Right cardiac atrium (tissue), 5 donors: ENCODE measurements at regions not wholly inside any gene's neighbourhood (a gene's known extent, or its start where the extent isn't known, plus 50 kb on each side); places are given as distances from the start of the nearest gene placed in this dataset.

Source experiments
- ATAC-seq, 2 donors: fragments of 200-7000 bp; cut with Tn5 transposase; one replicate each; pipeline versions ENCODE4 v1.8.0 to v1.9.1; 2020; ENCODE audit warnings: moderate library complexity in 2 of 2, mild to moderate bottlenecking in 1 of 2
- DNase-seq, 3 donors: peaks; one replicate each; pipeline ENCODE4 v3.0.0-alpha.2; 2020
- H3K27ac ChIP-seq: one replicate; pipeline ENCODE4 v1.5.1; 2013; ENCODE audit warnings: mild to moderate bottlenecking, low read length, control low read depth, moderate library complexity
- H3K27me3 ChIP-seq: one replicate; pipeline ENCODE4 v1.6.1; 2013; ENCODE audit not compliant: control insufficient read depth, insufficient read depth
- H3K4me1 ChIP-seq: one replicate; pipeline ENCODE4 v1.6.1; 2013; ENCODE audit warnings: low read length; ENCODE audit not compliant: control insufficient read depth, insufficient read depth
- H3K4me3 ChIP-seq: one replicate; pipeline ENCODE4 v1.5.1; 2013; ENCODE audit warnings: low read length, control low read depth
- H3K9me3 ChIP-seq: one replicate; pipeline ENCODE4 v1.6.1; 2013; ENCODE audit warnings: low read length; ENCODE audit not compliant: control insufficient read depth
- WGBS: extraction: QIAGEN DNeasy Blood & Tissue Kit; methylation state at CpG from one replicate; pipeline ENCODE4 v1.1.7; 2013; 5-methylcytosine and 5-hydroxymethylcytosine counted together
- intact Hi-C, 4 donors: fragments of 100-400 bp; cut with DNase I; formaldehyde crosslinking; loops; one replicate each; pipeline versions ENCODE4 v1.11.0 to v1.14.0; 2022 to 2023
- microRNA-seq, 2 donors: library from miRNA; unstranded; fragments of <30 nt; microRNA quantifications; one replicate each; pipeline ENCODE4 v1.2.0, GENCODE V29; 2020 to 2021
- donor health status: healthy with polysubstance abuse.
- donor health status: DM: no; HTN: yes; CAD: no.
- donor health status: DM: no; HTN: no; CAD: no.
- donor health status: DM: no; HTN: yes; CAD: no; lungs with severe emphysema.
- donor health status: DM: yes; HTN: yes; CAD: no.

DNA sequence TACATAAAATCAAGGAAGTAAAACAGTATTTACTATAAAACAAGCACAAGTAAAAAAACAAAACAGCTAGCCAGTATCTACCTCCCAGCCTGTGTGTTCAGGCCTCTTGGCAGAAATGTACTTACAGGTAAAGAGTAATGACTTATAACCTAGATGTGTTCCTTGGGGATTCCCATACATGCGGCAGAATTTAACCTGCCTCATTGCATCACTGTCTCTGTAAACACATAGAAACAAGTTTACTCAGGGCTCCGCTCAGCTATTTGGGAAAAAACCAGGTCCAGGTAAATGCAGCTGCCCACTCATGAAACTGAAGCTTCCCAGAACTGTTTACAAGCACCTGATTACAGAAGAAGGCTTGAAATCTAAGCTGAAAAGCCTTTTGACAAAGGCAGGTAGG lies 50.7 kb upstream of the SERP2 start:
- whole genome bisulfite sequencing = over 99% methylated on average over 2 of the region's 2 CpGs
- Histone ChIP-seq H3K4me3 (no peak overlapping the region), H3K9me3 (no peaks in the 10 kb centered on the region), H3K27me3 (no peaks in the 10 kb centered on the region), H3K27ac (no peak overlapping the region), H3K4me1 (peaks cover 1% of the 10 kb centered on the region)
- intact Hi-C loops = no loop called here
- DNase-seq = no peak
- ATAC-seq = no peak

GRCh38 chr13:44323754-44324153 lies 49.9 kb upstream of the SERP2 start:
- H3K27ac ChIP-seq = no peak overlapping the region
- H3K4me1 ChIP-seq = no peaks in the 10 kb centered on the region
- WGBS = 100% methylated on average over 1 of the region's 1 CpG
- intact Hi-C loops = no loop called here
- DNase-seq = no peak
- H3K27me3 ChIP-seq = no peaks in the 10 kb centered on the region
- no peak overlapping the region for H3K4me3 ChIP-seq
- no peak for ATAC-seq
- H3K9me3 ChIP-seq = no peaks in the 10 kb centered on the region

Small RNA genes lying in the stretch of these regions (microRNA-seq; reads per million reads assigned to microRNA genes)
- gene MIR8079 = 0 reads per million in 2 donors
